ENCODE measurements at regions not wholly inside any gene's neighbourhood (a gene's known extent, or its start where the extent isn't known, plus 50 kb on each side); places are given as distances from the start of the nearest gene placed in this dataset.

GRCh38 chr2:193793914-193794313 lies 1599.2 kb upstream of the TMEFF2 start:
- no peak for TF ChIP-seq POLR2A (IDR thresholded peaks at IDR 0.05; ENCODE audit: low read depth, low read length)
- no peak for TF ChIP-seq POLR2AphosphoS5 (IDR thresholded peaks at IDR 0.05; ENCODE audit: low read depth, low read length)
- TF ChIP-seq TAF1 (IDR thresholded peaks at IDR 0.05; ENCODE audit: borderline replicate concordance, low read depth, low read length): no peak

All from GM12892 (cell line).